NCI-H2227 (cell line): ENCODE measurements at regions not wholly inside any gene's neighbourhood (a gene's known extent, or its start where the extent isn't known, plus 50 kb on each side); places are given as distances from the start of the nearest gene placed in this dataset.

ENCODE experiments used
- DNase-seq: peaks from one replicate; lab custom pipeline; 2025; ENCODE audit not compliant: unreplicated experiment; lab: John Stamatoyannopoulos, UW

DNA sequence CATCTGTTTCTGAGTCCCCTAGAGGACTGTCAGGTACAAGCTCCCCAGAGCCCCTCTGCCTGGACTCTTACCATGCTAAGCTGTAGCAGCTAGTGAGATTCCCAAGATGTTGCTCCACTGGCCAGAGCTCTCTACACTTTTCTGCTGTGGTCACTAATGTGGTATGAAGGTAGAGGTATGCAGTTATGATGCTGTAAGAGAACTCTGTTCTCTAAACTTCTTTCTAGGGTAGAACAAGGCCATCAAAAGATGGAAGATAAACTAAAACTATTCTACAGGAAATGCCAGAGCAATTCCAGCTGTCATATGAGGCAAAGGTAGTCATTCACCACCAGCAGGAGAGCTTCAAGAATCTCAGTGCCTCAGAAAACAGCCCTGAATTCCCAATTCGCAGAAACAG lies 517.4 kb upstream of the ARRDC4 start:
- no peak for DNase-seq

DNA sequence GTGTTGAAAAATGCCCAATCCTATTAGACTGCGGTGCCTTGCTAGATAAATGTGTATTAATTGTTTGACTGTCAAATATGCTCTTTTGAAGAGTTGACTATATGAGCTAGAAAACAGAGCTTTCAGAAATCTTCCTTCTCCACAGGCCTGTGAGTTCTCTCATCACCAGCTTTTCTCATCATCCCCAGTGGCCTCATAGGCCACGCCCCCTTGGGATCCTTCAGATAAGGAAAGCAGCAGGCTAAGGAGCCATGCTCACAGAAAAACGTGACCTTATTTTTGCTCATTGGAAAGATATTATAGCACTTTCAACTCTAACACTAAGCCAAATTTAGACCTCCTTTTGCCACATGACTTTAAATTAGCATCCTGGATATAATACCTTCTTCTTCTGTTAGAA lies 514.4 kb upstream of the ARRDC4 start:
- DNase-seq = no peak

GRCh38 chr15:97456521-97457202 lies 503.8 kb upstream of the ARRDC4 start:
- DNase-seq = no peak

DNA sequence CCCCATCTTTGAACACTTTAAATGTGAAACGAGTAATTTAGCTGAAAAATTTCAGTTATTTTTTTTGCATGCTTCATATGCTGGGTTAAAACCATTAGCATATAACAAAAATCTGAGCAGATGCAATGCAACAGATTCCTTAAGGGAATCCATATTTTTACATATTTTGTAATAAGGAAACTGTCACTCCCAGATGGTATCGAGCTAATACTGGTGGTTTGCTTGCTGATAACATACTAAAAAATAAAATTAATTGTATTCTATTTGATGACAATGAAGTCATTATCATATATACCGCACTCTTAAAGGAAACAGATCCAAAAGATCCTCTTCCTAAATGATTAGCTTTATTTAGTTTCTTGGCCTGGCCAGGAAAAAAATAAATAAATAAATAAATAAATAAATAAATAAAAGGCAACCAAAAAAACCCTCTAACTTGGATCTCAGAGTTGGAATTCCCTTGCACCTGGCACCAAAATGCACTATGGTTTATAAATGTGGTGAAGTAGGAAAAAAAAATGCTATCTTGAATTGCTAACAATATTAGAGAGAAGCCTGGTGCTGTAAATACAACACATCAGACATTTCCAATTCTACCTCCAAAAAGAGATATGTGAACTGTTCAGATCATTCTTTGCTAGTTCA lies 503.2 kb upstream of the ARRDC4 start:
- no peak for DNase-seq

GRCh38 chr15:97459771-97460170 lies 500.7 kb upstream of the ARRDC4 start:
- DNase-seq = no peak

DNA sequence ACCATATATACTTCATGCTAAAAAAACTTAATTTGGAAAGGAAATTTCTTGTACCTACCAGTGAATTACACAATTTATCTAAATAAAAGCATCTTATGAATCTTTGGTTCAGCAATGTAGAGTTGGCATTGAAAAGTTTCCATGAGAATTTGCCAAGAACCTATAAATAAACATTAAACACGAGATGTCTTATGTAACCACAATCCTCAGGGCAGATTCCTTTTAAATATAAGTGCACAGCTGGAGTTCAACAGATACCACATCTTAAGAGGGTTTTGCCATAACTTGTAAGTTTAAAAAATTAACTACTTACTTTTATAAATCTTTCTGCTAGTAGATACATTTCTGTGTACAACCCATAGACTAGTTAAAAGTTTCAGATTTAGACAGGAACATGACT lies 499.3 kb upstream of the ARRDC4 start:
- no peak for DNase-seq

GRCh38 chr15:97463696-97464095 lies 496.8 kb upstream of the ARRDC4 start:
- DNase-seq = no peak

DNA sequence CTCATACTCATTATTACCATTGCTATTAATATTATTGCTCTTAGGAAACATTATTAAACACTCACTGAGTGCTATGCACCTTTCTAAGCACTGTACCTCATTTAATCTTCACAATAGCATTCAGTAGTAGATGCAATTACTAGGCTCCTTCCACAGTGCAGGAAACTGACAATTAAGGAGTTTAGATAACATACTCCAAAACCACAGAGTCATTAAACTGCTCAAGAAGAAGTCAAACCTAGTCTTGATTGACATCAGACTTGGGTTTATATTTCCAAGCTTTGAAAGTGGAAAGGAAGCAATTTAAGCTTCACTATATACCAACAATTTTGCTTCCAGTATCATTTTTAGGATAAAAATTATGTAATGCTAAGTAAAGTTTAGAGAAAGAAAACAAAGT lies 490.1 kb upstream of the ARRDC4 start:
- no peak for DNase-seq

- DNase-seq = no peak
Measured at GRCh38 chr15:97473627-97474026, 486.9 kb upstream of the ARRDC4 start.

DNA sequence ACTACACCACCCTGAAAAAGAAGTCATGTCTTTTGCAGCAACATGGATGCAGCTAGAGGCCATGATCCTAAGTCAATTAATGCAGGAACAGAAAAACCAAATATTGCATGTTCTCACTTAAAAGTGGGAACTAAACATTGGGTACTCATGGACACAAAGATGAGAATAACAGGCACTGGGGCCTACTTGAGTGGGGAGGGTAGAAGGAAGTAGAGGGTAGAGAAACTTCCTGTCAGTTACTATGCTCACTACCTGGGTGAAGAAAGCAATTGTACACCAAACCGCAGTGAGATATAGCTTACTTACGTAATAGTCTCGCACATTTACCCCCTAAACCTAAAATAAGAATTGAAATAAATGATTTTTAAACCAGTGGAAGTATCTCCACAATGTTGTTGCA lies 480.5 kb upstream of the ARRDC4 start:
- no peak for DNase-seq

DNA sequence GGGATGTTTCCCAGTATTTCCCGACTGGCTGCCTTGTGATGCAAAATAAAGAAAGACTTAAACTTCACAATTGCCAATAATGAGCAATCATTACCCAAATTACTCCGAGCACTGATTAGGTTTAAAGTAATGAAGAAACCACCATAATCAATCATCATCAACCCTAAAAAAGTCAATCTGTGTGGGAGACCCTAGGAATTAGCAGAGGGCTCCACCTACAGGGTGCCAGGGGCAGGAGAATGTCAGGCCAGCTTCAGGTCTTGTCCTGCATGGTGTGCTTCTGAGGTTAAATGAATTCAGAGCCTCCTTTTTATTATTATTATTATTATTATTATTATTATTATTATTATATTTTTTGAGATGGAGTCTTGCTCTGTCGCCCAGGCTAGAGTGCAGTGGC lies 478.0 kb upstream of the ARRDC4 start:
- no peak for DNase-seq

DNA sequence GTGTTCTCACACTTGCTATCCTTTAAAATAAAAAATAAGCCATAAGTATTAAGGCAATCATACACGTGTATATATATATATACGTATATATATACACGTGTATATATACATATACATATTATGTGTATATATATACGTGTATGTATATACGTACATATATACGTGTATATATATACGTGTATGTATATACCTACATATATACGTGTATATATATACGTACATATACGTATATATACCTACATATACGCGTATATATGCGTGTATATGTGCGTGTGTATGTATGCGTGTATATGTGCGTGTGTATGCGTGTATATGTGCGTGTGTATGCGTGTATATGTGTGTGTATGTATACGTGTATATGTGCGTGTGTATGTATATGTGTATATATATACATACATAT lies 477.3 kb upstream of the ARRDC4 start:
- no peak for DNase-seq

- DNase-seq = no peak
Measured at GRCh38 chr15:97490429-97490828, 470.1 kb upstream of the ARRDC4 start.

DNA sequence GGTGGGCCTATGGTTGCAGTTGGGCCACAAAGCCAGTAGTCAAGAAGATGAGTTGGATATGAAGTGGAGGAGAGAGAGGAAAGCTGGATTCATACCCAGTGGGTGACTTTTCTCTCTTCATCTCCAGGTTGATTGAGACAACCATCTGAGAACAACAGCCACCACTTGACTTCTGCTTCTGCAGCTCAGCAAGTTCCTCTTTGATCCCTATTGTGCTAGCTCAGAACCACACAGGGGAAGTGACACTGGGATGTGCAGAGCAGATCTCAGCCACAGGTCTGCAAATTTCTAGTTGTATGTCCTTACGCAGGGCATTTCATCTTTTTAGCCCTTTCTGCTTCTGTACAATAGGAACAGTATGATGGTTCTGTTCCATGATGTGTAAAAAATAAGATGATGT lies 459.2 kb upstream of the ARRDC4 start:
- no peak for DNase-seq

DNA sequence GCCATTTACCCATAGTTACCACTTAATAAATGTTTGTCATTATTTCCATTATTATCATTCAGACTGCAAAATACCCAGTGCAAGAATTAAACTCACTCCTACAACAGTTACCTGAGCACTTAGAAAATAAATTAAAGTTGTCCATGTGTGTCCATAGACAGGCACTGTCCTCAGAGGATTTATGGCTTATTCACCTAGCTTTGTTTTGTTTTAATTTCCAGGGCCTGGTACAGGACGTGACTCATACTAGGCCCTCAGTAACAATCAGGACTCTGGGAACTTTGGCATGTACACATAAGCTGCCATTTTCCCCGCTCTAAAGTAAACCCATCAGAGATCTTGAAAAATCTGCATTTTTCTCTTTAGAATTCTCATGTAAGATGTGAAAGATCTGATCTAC lies 458.5 kb upstream of the ARRDC4 start:
- DNase-seq = no peak

DNA sequence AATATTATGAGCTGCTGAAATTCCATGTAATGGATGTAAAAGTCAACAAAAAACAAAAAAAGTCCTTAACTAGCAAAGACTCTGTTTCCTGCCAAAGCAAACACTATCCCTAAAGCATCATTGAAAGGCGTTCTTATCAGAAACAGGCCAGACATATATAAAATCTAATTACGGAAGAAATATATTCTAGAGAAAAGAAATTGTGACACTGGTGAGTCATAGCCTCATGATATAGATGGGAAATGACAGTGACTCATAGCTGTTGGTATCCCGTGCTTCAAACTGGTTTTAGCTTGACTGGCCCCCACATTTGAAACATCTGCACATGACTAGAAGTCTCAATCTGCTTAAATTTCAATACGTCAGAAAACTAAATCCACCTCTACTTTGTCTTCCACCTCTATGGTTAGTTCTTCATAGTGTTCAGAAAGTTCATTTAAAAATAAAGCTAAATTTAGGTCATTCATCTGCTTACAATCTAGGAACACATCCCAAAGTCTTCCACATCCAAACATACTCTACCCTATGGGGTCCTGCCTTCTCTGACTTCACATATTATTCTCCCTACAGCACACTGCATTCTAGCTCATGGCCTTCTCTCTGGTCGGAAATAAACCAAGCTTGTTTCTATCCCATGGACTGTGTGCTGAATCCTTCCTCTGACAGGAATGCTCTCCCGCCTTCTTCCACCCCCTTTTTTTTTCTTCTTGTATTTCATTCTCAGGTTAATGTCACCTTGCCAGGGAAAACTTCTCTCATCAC lies 456.3 kb upstream of the ARRDC4 start:
- no peak for DNase-seq

DNA sequence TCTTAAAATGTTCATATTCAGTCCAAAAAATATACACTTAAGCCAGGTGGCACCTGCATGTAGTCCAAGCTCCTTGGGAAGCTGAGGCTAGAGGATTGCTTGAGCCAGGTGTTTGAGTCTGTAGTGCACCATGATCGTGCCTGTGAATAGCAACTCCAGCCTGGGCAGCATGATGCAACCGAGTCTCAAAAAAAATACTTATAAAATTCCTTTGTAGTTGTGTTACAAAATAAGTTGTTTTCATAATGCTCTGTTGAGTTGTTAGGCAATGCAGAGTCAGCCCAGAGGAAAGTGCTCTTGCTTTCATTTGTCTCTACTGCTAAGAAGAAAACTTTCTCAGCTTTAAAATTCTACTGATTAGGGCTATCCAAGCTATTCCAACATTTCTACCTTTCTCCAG lies 442.8 kb upstream of the ARRDC4 start:
- DNase-seq = no peak

DNA sequence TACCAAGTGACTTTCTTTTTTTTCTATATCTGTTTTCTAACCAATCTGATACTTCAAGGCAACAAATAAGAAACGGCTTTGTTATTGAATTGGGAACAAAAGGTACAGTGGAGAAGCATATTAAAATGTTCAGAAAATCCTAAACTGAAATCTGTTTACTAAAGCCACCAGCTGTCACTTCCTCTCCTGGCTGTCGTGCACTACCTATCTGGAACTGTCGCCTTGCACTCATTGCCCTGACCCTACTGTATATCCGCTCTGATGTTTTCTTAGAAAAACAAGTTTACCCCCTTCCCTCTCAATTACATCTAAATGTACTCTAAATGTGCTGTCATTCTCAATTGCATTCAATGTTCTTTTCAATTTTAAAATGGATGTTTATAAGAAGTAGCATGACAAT lies 439.8 kb upstream of the ARRDC4 start:
- no peak for DNase-seq

DNA sequence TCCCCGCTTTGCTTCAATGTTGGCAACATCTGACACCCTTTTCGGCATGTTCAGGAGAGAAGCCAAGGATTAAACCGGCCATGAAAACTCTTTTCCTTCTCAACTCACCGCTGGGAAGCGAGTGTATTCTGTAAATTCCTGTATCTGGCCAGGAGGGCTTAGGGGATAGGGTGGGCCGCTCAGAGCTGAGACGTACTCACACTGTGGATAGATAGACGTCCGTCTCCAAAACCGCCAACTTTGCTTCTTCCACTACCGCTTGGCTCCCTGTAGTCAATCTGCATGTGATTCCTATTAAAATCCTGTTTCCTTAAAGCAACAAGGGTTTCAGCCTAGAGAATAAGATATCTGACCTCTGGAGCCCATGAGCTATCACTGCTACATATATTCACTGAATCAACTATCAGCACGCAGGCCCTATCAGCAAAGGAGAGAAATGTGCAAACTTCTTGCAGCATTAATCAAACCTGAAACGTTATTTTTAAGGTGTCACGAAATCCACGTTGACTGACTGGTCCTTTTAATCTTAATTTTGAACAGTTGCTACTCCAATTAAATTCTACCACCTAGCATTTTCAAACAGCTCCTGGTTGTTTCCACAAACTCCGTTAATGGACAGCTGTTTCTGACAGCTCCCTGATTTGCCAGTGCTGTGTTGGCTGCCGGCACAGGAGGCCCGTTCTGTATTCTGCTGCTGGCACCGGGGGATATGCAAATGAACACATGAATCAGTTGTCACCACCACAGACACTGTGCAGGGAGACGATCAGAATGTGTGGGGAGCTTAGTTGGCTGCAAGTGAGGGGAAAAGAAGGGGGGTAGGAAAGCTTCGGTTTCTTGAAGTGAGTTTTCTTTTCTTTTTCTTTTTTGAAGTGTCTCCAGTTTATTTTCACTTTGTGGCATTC lies 438.9 kb upstream of the ARRDC4 start:
- no peak for DNase-seq

- DNase-seq = no peak
Measured at GRCh38 chr15:97522347-97522746, 438.2 kb upstream of the ARRDC4 start.

DNA sequence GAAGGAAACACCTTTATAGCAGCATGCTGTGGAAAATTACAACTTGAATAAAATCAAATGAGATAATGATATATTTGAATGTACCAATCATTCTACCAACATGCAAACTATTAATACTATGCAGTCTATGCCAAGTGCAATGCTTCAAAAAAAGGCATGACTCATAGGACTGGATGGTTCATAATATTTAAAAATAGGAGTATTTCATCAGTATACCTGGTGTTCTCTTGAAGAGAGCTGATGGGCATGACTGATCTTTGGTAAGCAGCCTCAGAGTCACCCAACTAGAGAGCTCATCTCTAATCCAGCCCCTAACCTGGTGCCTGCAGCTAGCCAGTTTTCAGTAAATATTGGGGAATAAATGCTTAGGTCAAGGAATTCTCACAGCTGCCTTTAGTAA lies 434.7 kb upstream of the ARRDC4 start:
- no peak for DNase-seq
